H1 (cell line): ENCODE measurements at regions not wholly inside any gene's neighbourhood (a gene's known extent, or its start where the extent isn't known, plus 50 kb on each side); places are given as distances from the start of the nearest gene placed in this dataset.

Experiments
- CTCF ChIA-PET: fragments of 300-600 bp; sonication (Branson Sonifier 250); formaldehyde crosslinking; loops from one replicate; lab custom pipeline; 2021; ENCODE audit not compliant: partially characterized antibody; lab: Charles Lee
- POLR2A ChIA-PET: fragments of 300-600 bp; sonication (Branson Sonifier 250); formaldehyde crosslinking; loops from one replicate; lab custom pipeline; 2021; ENCODE audit warnings: inconsistent platforms; ENCODE audit not compliant: partially characterized antibody; lab: Charles Lee
- DNase-seq, 2 experiments: peaks; one replicate each; pipeline versions ENCODE4 v3.0.0 to v3.0.0-alpha.2; 2010 to 2022; ENCODE audit warnings: low spot score in 2 of 2, low read depth in 1 of 2, mixed read lengths in 1 of 2
- FAIRE-seq: peaks from 2 replicates; lab custom pipeline; 2011; peaks lifted over from hg19 to GRCh38; lab: Jason Lieb, UNC
- H2AFZ ChIP-seq: 2 replicates; pipeline ENCODE4 v1.8.1; 2012; ENCODE audit warnings: low read length, inconsistent platforms
- H2AK5ac ChIP-seq: 2 replicates; pipeline ENCODE4 v1.6.1; 2013; ENCODE audit warnings: low read depth, low read length
- H2BK120ac ChIP-seq: replicated peaks from 2 replicates; pipeline ENCODE3; 2013; ENCODE audit warnings: low read depth, low read length, inconsistent platforms
- H2BK12ac ChIP-seq: 2 replicates; pipeline ENCODE4 v1.6.1; 2013; ENCODE audit warnings: low read depth, low read length
- H2BK15ac ChIP-seq: 2 replicates; pipeline ENCODE4 v1.6.1; 2013; ENCODE audit warnings: low read length
- H2BK20ac ChIP-seq: 2 replicates; pipeline ENCODE4 v1.6.1; 2013; ENCODE audit warnings: low read length
- H2BK5ac ChIP-seq: 2 replicates; pipeline ENCODE4 v1.6.1; 2013; ENCODE audit warnings: low read depth, low read length
- H3K14ac ChIP-seq: 2 replicates; pipeline ENCODE4 v1.6.1; 2013; ENCODE audit warnings: inconsistent platforms; ENCODE audit not compliant: insufficient read length
- H3K18ac ChIP-seq: 2 replicates; pipeline ENCODE4 v1.6.1; 2013; ENCODE audit warnings: low read length; ENCODE audit errors: extremely low read depth
- H3K23ac ChIP-seq: 2 replicates; pipeline ENCODE4 v1.6.1; 2013; ENCODE audit warnings: inconsistent platforms; ENCODE audit not compliant: insufficient read length
- H3K23me2 ChIP-seq: 2 replicates; pipeline ENCODE4 v1.6.1; 2013; ENCODE audit warnings: low read depth, low read length
- H3K27ac ChIP-seq: 2 replicates; pipeline ENCODE4 v1.6.1; 2011; ENCODE audit warnings: low read depth, low read length, inconsistent platforms
- H3K27me3 ChIP-seq, 4 experiments: replicated peaks in 1 of 4; 1 replicate in 1 of 4; 2 replicates in 3 of 4; pipeline versions ENCODE4 v1.6.1 to v1.8.1; 2011 to 2013; ENCODE audit warnings: low read length in 3 of 4, mild to moderate bottlenecking in 3 of 4, inconsistent platforms in 2 of 4, mixed read lengths in 2 of 4, moderate library complexity in 1 of 4; ENCODE audit not compliant: control insufficient read depth in 3 of 4, insufficient read depth in 3 of 4; ENCODE audit errors: extremely low read depth in 1 of 4
- H3K36me3 ChIP-seq, 4 experiments: 2 replicates each; pipeline versions ENCODE4 v1.6.1 to v1.8.1; 2011 to 2013; ENCODE audit warnings: mild to moderate bottlenecking in 4 of 4, low read length in 3 of 4, moderate library complexity in 2 of 4, control low read depth in 1 of 4, inconsistent platforms in 1 of 4; ENCODE audit not compliant: insufficient read depth in 4 of 4, control insufficient read depth in 2 of 4
- H3K4ac ChIP-seq: replicated peaks from 2 replicates; pipeline ENCODE3; 2013; ENCODE audit warnings: low read length, low read depth, mixed read lengths, inconsistent platforms; ENCODE audit not compliant: insufficient read length
- H3K4me1 ChIP-seq, 4 experiments: replicated peaks in 1 of 4; 1 replicate in 1 of 4; 2 replicates in 3 of 4; pipeline versions ENCODE4 v1.6.1 to v1.8.1; 2011 to 2013; ENCODE audit warnings: low read length in 3 of 4, inconsistent platforms in 2 of 4, mixed read lengths in 1 of 4; ENCODE audit not compliant: insufficient read depth in 4 of 4, control insufficient read depth in 3 of 4
- H3K4me2 ChIP-seq, 2 experiments: 2 replicates each; pipeline versions ENCODE4 v1.6.1 to v1.8.1; 2011 to 2013; ENCODE audit warnings: low read depth in 2 of 2, low read length in 2 of 2, control low read depth in 1 of 2, inconsistent platforms in 1 of 2, mild to moderate bottlenecking in 1 of 2; ENCODE audit not compliant: insufficient read depth in 1 of 2
- H3K4me3 ChIP-seq, 4 experiments: fragments of 200-600, 300-600 bp in 1 of 4; sonication (generic), shearing (Covaris generic), sonication (Bioruptor Twin) in 1 of 4; 2 replicates each; pipeline versions ENCODE4 v1.5.1 to v1.8.1; 2011 to 2016; ENCODE audit warnings: low read length in 4 of 4, low read depth in 3 of 4, control low read depth in 2 of 4, inconsistent platforms in 2 of 4, mild to moderate bottlenecking in 2 of 4, mixed read lengths in 1 of 4, moderate library complexity in 1 of 4; ENCODE audit not compliant: insufficient read depth in 2 of 4; ENCODE audit errors: extremely low read depth in 1 of 4
- H3K56ac ChIP-seq: replicated peaks from 2 replicates; pipeline ENCODE3; 2013; ENCODE audit warnings: low read depth, mild to moderate bottlenecking, mixed read lengths, low read length, inconsistent platforms; ENCODE audit not compliant: insufficient read length
- H3K79me1 ChIP-seq: 2 replicates; pipeline ENCODE4 v1.6.1; 2013; ENCODE audit warnings: low read depth, low read length, control low read depth
- H3K79me2 ChIP-seq, 2 experiments: 2 replicates each; pipeline versions ENCODE4 v1.6.1 to v1.8.1; 2012 to 2013; ENCODE audit warnings: low read length in 2 of 2, mild to moderate bottlenecking in 2 of 2, inconsistent platforms in 1 of 2; ENCODE audit not compliant: insufficient read depth in 2 of 2, control insufficient read depth in 1 of 2
- H3K9ac ChIP-seq, 4 experiments: replicated peaks in 1 of 4; 1 replicate in 1 of 4; 2 replicates in 3 of 4; pipeline versions ENCODE4 v1.6.1 to v1.8.1; 2011 to 2013; ENCODE audit warnings: low read depth in 3 of 4, low read length in 3 of 4, control low read depth in 2 of 4, mild to moderate bottlenecking in 2 of 4, moderate library complexity in 2 of 4, inconsistent platforms in 1 of 4; ENCODE audit errors: extremely low read depth in 1 of 4
- H3K9me3 ChIP-seq, 2 experiments: 2 replicates each; pipeline versions ENCODE4 v1.6.1 to v1.8.1; 2012 to 2013; ENCODE audit warnings: mild to moderate bottlenecking in 2 of 2, moderate library complexity in 2 of 2, control low read depth in 1 of 2, inconsistent platforms in 1 of 2, low read depth in 1 of 2, low read length in 1 of 2, mixed read lengths in 1 of 2; ENCODE audit not compliant: insufficient read depth in 2 of 2
- H4K20me1 ChIP-seq, 2 experiments: replicated peaks in 1 of 2; 2 replicates each; pipeline versions ENCODE3 to v1.8.1; 2011 to 2013; ENCODE audit warnings: inconsistent platforms in 2 of 2, low read length in 2 of 2, mild to moderate bottlenecking in 1 of 2; ENCODE audit not compliant: insufficient read depth in 2 of 2, control insufficient read depth in 1 of 2
- H4K5ac ChIP-seq: 2 replicates; pipeline ENCODE4 v1.6.1; 2013; ENCODE audit warnings: low read length, low read depth, mixed read lengths, inconsistent platforms; ENCODE audit not compliant: insufficient read length
- H4K8ac ChIP-seq: 2 replicates; pipeline ENCODE4 v1.8.0; 2013; ENCODE audit warnings: mild to moderate bottlenecking, moderate library complexity, low read length, inconsistent platforms; ENCODE audit not compliant: insufficient read depth; ENCODE audit errors: extremely low read depth
- H4K91ac ChIP-seq: replicated peaks from 2 replicates; pipeline ENCODE3; 2013; ENCODE audit warnings: low read length, mixed read lengths, inconsistent platforms; ENCODE audit not compliant: insufficient read length
- GABPA ChIP-seq: IDR thresholded peaks from 2 replicates; pipeline ENCODE4 v1.6.1; 2011; ENCODE audit warnings: mild to moderate bottlenecking, low read length, moderate library complexity, borderline replicate concordance; ENCODE audit not compliant: insufficient read depth
- JUN ChIP-seq: IDR thresholded peaks from 2 replicates; pipeline ENCODE4 v1.6.1; 2011; ENCODE audit warnings: low read depth, mild to moderate bottlenecking, improper control_type of control experiment, low read length
- JUND ChIP-seq: IDR thresholded peaks from 2 replicates; pipeline ENCODE4 v1.6.1; 2011; ENCODE audit warnings: mild to moderate bottlenecking, improper control_type of control experiment, low read length
- KDM4A ChIP-seq: IDR thresholded peaks from one replicate; pipeline ENCODE4 v1.7.1; 2012; ENCODE audit warnings: low read depth, mild to moderate bottlenecking, moderate library complexity, low read length, inconsistent platforms; ENCODE audit not compliant: severe bottlenecking
- POLR2A ChIP-seq, 2 experiments: IDR thresholded peaks; 1 replicate in 1 of 2; 2 replicates in 1 of 2; pipeline ENCODE4 v1.6.1; 2011; ENCODE audit warnings: low read depth in 2 of 2, low read length in 2 of 2, mild to moderate bottlenecking in 2 of 2; ENCODE audit errors: control extremely low read depth in 1 of 2
- POU5F1 ChIP-seq: IDR thresholded peaks from 2 replicates; pipeline ENCODE4 v1.6.1; 2011; ENCODE audit warnings: low read depth, mild to moderate bottlenecking, low read length, moderate library complexity
- RAD21 ChIP-seq, 2 experiments: IDR thresholded peaks in 1 of 2; conservative IDR thresholded peaks in 1 of 2; 2 replicates each; pipeline ENCODE4 v1.6.1; 2011; ENCODE audit warnings: low read depth in 2 of 2, low read length in 2 of 2, improper control_type of control experiment in 1 of 2, inconsistent platforms in 1 of 2, mild to moderate bottlenecking in 1 of 2, moderate library complexity in 1 of 2
- RNF2 ChIP-seq: fragments of 200-900, 300-1000 bp; sonication (generic); IDR thresholded peaks from 2 replicates; pipeline ENCODE4 v1.7.1; 2016; ENCODE audit warnings: borderline replicate concordance, low read depth, mild to moderate bottlenecking, antibody characterized with exemption, low read length; ENCODE audit not compliant: poor library complexity, severe bottlenecking; ENCODE audit errors: missing control alignments
- SIX5 ChIP-seq: IDR thresholded peaks from 2 replicates; pipeline ENCODE4 v1.6.1; 2011; ENCODE audit warnings: mild to moderate bottlenecking, low read depth, low read length
- WGBS, 2 experiments: shearing (Covaris generic) in 1 of 2; methylation state at CpG; one replicate each; pipeline versions ENCODE4 v1.1.6 to v1.1.7; 2013 to 2015; ENCODE audit warnings: low lambda C conversion rate in 2 of 2, mixed read lengths in 2 of 2, inconsistent platforms in 1 of 2, low coverage in 1 of 2, missing lambda C conversion rate in 1 of 2; ENCODE audit not compliant: insufficient replicate concordance in 2 of 2, insufficient coverage in 1 of 2, insufficient read length in 1 of 2; ENCODE audit errors: extremely low coverage in 1 of 2, missing lambda C conversion rate in 1 of 2; 5-methylcytosine and 5-hydroxymethylcytosine counted together
- TF ChIP-seq, protein P1 (sequence below): IDR thresholded peaks from 2 replicates; pipeline ENCODE4 v1.6.1; 2012; ENCODE audit warnings: inconsistent platforms
- TF ChIP-seq, protein P2 (sequence below), 3 experiments: IDR thresholded peaks; 1 replicate in 2 of 3; 2 replicates in 1 of 3; pipeline versions ENCODE4 v1.5.1 to v1.6.1; 2011; ENCODE audit warnings: low read length in 3 of 3, mild to moderate bottlenecking in 3 of 3, inconsistent platforms in 2 of 3, low read depth in 1 of 3, moderate library complexity in 1 of 3; ENCODE audit not compliant: insufficient read depth in 1 of 3; ENCODE audit errors: control extremely low read depth in 1 of 3

DNA sequence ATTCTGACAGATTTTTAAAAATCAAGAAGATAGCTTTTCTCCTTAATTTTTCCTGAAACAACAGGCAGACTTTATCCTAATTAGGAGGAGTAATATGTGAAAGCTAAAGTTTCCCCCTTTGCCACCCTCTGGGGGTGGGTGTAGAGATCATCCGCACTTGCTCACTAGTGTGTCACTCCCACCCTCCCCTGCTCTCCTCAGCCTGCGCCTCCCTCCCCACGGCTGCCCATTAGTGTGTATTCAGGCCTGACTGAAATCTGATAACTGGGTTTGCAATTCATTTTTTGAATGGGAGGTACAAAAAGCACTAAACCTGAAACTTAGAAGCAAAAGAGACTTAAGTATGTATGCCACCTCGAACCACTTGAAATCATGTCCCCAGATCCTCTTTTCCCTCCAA, 110.4 kb upstream of the TRIM2 start:
- CTCF ChIA-PET: interaction anchor here (0.6 to 9.3 kb wide), 2 partner anchors 10 to 52 kb away, joined by 3 to 92 read pairs; no protein-coding TSS in a partner anchor
- no peak for TF ChIP-seq GABPA
- TF ChIP-seq, protein P1, sequence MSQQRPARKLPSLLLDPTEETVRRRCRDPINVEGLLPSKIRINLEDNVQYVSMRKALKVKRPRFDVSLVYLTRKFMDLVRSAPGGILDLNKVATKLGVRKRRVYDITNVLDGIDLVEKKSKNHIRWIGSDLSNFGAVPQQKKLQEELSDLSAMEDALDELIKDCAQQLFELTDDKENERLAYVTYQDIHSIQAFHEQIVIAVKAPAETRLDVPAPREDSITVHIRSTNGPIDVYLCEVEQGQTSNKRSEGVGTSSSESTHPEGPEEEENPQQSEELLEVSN: no peak; the same call in 1 of the 2 replicates
- TF ChIP-seq, protein P2, sequence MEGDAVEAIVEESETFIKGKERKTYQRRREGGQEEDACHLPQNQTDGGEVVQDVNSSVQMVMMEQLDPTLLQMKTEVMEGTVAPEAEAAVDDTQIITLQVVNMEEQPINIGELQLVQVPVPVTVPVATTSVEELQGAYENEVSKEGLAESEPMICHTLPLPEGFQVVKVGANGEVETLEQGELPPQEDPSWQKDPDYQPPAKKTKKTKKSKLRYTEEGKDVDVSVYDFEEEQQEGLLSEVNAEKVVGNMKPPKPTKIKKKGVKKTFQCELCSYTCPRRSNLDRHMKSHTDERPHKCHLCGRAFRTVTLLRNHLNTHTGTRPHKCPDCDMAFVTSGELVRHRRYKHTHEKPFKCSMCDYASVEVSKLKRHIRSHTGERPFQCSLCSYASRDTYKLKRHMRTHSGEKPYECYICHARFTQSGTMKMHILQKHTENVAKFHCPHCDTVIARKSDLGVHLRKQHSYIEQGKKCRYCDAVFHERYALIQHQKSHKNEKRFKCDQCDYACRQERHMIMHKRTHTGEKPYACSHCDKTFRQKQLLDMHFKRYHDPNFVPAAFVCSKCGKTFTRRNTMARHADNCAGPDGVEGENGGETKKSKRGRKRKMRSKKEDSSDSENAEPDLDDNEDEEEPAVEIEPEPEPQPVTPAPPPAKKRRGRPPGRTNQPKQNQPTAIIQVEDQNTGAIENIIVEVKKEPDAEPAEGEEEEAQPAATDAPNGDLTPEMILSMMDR (IDR thresholded peaks at IDR 0.05; ENCODE audit: control extremely low read depth in 1 of 3, insufficient read depth in 1 of 3, low read depth in 1 of 3, low read length in 3 of 3): no peak
- no peak for TF ChIP-seq RAD21 (IDR thresholded peaks at IDR 0.05 in 1 of 2, conservative IDR thresholded peaks at IDR 0.05 in 1 of 2; ENCODE audit: low read depth in 2 of 2, low read length in 2 of 2)
- TF ChIP-seq KDM4A: no peak
- no peak for TF ChIP-seq POU5F1
- TF ChIP-seq POLR2A (IDR thresholded peaks at IDR 0.05; ENCODE audit: control extremely low read depth in 1 of 2, low read depth in 2 of 2, low read length in 2 of 2): no peak
- TF ChIP-seq JUND: no peak
- no peak for TF ChIP-seq SIX5
- no peak for TF ChIP-seq RNF2
- no peak for TF ChIP-seq JUN

More for the DNA sequence above, 110.4 kb upstream of the TRIM2 start:
- H3K4me1 ChIP-seq: peaks cover 0 to 3% (median 3%) of the 10 kb centered on the region in 4 experiments; a peak in 2 of 7 replicates
- no peak overlapping the region for H2AK5ac ChIP-seq
- H4K20me1 ChIP-seq: no peaks in the 10 kb centered on the region
- no peak overlapping the region for H3K14ac ChIP-seq
- no peak overlapping the region for H4K5ac ChIP-seq
- no peak overlapping the region for H2BK20ac ChIP-seq
- no peak overlapping the region for H3K23ac ChIP-seq
- H3K4me2 ChIP-seq: no peak overlapping the region
- H3K9me3 ChIP-seq: no peaks in the 10 kb centered on the region
- no peaks in the 10 kb centered on the region for H3K79me2 ChIP-seq
- H3K36me3 ChIP-seq: no peaks in the 10 kb centered on the region
- no peaks in the 10 kb centered on the region; the same call in 1 of the 2 replicates for H3K23me2 ChIP-seq
- no peak overlapping the region for H2BK5ac ChIP-seq
- H2BK15ac ChIP-seq: no peak overlapping the region
- no peak overlapping the region for H3K18ac ChIP-seq
- no peak overlapping the region for H3K4me3 ChIP-seq
- H4K8ac ChIP-seq: no peak overlapping the region
- no peaks in the 10 kb centered on the region for H3K79me1 ChIP-seq
- no peak overlapping the region for H3K56ac ChIP-seq
- POLR2A ChIA-PET: no interaction called here
- no peak overlapping the region for H2AFZ ChIP-seq
- no peak overlapping the region for H3K27ac ChIP-seq
- no peak overlapping the region for H3K9ac ChIP-seq
- H3K27me3 ChIP-seq: no peaks in the 10 kb centered on the region
- no peak overlapping the region for H4K91ac ChIP-seq
- H2BK12ac ChIP-seq: no peak overlapping the region
- H3K4ac ChIP-seq: no peak overlapping the region
- DNase-seq (no peak), FAIRE-seq (no peak)
- WGBS, 2 experiments: 78% methylated on average over 4 of the region's 4 CpGs; no CpG with 5 or more reads in 1 of the 2 experiments
- H2BK120ac ChIP-seq: no peak overlapping the region
